HAP-1 (cell line): ENCODE measurements at regions not wholly inside any gene's neighbourhood (a gene's known extent, or its start where the extent isn't known, plus 50 kb on each side); places are given as distances from the start of the nearest gene placed in this dataset.
A peak's percentile ranks its signal among the peaks of the same experiment; 100 is the strongest.

Experiments
- DNase-seq, 2 experiments: peaks; one replicate each; pipeline ENCODE4 v3.0.0-alpha.2; 2016 to 2020; ENCODE audit warnings: low spot score in 2 of 2
- H3K27me3 ChIP-seq: fragments of 250-450 bp; sonication (Bioruptor Pico); 2 replicates; pipeline ENCODE4 v1.5.1; 2020; ENCODE audit warnings: low read depth, mild to moderate bottlenecking, moderate library complexity
- H3K36me3 ChIP-seq: fragments of 250-450 bp; sonication (Bioruptor Pico); replicated peaks from 2 replicates; pipeline ENCODE4 v1.5.1; 2020; ENCODE audit warnings: mild to moderate bottlenecking
- H3K4me1 ChIP-seq: fragments of 250-450 bp; sonication (Bioruptor Pico); 2 replicates; pipeline ENCODE4 v1.5.1; 2020; ENCODE audit warnings: mild to moderate bottlenecking
- H3K4me3 ChIP-seq: fragments of 250-450 bp; sonication (Bioruptor Pico); 2 replicates; pipeline ENCODE4 v1.5.1; 2020; ENCODE audit warnings: mild to moderate bottlenecking, moderate library complexity
- H3K9me3 ChIP-seq: fragments of 250-450 bp; sonication (Bioruptor Pico); 2 replicates; pipeline ENCODE4 v1.5.1; 2020; ENCODE audit warnings: mild to moderate bottlenecking, moderate library complexity
- in situ Hi-C: fragments of 300-500 bp; cut with MboI; formaldehyde crosslinking; loops from 3 replicates; pipeline ENCODE4 v1.14.3; 2020; ENCODE audit warnings: low sequenced_read_pairs, inconsistent platforms, mixed read lengths

DNA sequence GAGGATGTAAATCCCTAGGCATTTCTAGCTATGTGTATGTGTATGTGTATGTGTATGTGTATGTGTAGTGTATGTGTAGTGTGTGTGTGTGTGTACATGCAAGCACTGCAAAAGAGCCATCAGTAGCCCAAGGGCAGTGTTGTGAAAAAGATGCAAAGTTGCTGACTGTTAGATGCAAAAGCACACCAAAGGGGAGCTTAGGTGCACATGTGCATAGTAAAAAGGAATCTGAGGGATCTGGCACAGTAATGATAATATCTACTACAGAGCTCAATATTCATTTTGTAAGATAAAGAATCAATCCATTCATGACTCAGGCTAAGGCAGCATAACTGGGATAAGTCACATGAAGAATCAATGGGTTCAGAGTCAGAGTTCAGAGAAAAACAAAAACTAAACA, 80.2 kb downstream of the TMEM47 start:
- no peak for DNase-seq
- H3K9me3 ChIP-seq = no peaks in the 10 kb centered on the region
- no peaks in the 10 kb centered on the region for H3K27me3 ChIP-seq
- in situ Hi-C loops = no loop called here
- no peak overlapping the region for H3K4me3 ChIP-seq
- no peaks in the 10 kb centered on the region for H3K36me3 ChIP-seq
- H3K4me1 ChIP-seq = no peaks in the 10 kb centered on the region

- Histone ChIP-seq H3K4me3 (no peak overlapping the region), H3K27me3 (no peaks in the 10 kb centered on the region), H3K4me1 (no peaks in the 10 kb centered on the region; the same call in 1 of the 2 replicates), H3K36me3 (no peaks in the 10 kb centered on the region), H3K9me3 (no peaks in the 10 kb centered on the region)
- DNase-seq = no peak
- in situ Hi-C loops = no loop called here
These were observed 91.1 kb downstream of the TMEM47 start for GRCh38 chrX:34565981-34566380.

GRCh38 chrX:34563804-34564203, 93.3 kb downstream of the TMEM47 start:
- no peak for DNase-seq
- Histone ChIP-seq H3K4me3 (no peak overlapping the region), H3K27me3 (no peaks in the 10 kb centered on the region), H3K9me3 (no peaks in the 10 kb centered on the region), H3K36me3 (no peaks in the 10 kb centered on the region), H3K4me1 (no peaks in the 10 kb centered on the region; the same call in 1 of the 2 replicates)
- in situ Hi-C loops = no loop called here

- Histone ChIP-seq H3K27me3 (no peaks in the 10 kb centered on the region), H3K4me1 (no peaks in the 10 kb centered on the region; the same call in 1 of the 2 replicates)
- in situ Hi-C loops = no loop called here
These were observed 94.0 kb downstream of the TMEM47 start for GRCh38 chrX:34563061-34563460.

DNA sequence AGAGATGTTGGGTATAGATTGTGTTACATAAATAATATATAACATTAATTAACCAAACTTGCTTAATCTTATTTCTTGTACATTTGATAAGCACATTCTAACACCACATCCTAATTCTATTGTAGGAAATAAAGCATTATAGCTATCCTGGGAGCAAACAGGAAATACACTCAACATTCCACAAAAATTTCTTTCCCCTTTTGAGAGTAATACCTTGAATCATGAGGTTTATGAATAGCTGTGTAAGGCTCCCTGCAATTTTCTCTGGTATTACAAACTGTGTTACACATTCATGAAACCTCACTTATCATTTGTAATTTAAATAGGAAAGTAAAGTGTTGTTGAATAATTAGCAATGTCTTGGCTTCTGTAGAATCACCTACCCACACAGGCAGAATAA, 95.1 kb downstream of the TMEM47 start:
- no peaks in the 10 kb centered on the region for H3K27me3 ChIP-seq
- H3K4me3 ChIP-seq = no peak overlapping the region
- DNase-seq = no peak
- in situ Hi-C loops = no loop called here
- H3K9me3 ChIP-seq = no peaks in the 10 kb centered on the region
- no peaks in the 10 kb centered on the region for H3K36me3 ChIP-seq
- no peaks in the 10 kb centered on the region; the same call in 1 of the 2 replicates for H3K4me1 ChIP-seq

More at GRCh38 chrX:34563061-34563460, 94.0 kb downstream of the TMEM47 start:
- H3K4me3 ChIP-seq = no peak overlapping the region
- no peak for DNase-seq
- no peaks in the 10 kb centered on the region for H3K9me3 ChIP-seq
- no peaks in the 10 kb centered on the region for H3K36me3 ChIP-seq

DNA sequence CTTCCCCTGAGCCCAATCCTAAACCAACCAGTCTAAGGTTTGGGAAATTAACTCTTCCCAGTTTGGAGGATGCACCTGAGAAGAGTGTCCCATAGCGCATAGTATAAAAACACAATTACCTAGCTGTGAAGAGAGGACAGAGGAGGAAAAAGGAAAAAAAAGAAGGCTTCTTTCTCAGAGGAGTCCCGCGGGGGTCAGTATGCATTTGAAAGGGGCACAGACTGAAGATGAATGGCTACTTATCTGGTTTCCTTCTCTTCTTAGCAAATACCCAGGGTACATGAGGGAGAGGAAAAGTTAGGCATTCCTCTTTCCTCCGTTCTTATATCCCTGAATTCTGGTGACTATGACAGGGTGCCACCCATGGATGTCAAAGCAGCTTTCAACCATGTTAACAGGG, 96.9 kb downstream of the TMEM47 start:
- no peaks in the 10 kb centered on the region for H3K27me3 ChIP-seq
- no peaks in the 10 kb centered on the region for H3K36me3 ChIP-seq
- no peaks in the 10 kb centered on the region for H3K9me3 ChIP-seq
- H3K4me3 ChIP-seq = no peak overlapping the region
- in situ Hi-C loops = no loop called here
- no peak for DNase-seq
- H3K4me1 ChIP-seq = no peaks in the 10 kb centered on the region; the same call in 1 of the 2 replicates

- Histone ChIP-seq H3K4me1 (no peaks in the 10 kb centered on the region), H3K4me3 (no peak overlapping the region)
- DNase-seq = peak in 1 of 2 experiments; percentile 45
These were observed 97.8 kb downstream of the TMEM47 start for GRCh38 chrX:34559325-34559724.

DNA sequence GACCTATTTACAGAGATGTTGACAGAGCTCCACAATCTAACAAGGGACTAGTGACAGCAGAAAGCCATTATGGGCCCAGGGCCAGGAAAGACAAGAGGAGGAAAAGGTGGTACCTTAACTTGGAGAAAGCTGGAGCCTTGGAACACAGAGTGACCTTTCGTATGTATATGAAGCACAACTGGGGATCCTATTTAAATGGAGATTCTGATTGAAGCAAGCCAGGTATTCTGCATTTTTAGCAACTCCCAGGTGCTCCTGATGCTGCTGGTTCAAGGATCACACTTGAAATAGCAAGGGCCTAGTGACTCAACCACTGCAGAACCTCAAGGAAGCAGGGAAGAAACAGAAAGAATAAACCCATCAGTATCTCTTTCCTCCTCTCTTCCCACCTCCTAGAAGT, 99.4 kb downstream of the TMEM47 start:
- no peaks in the 10 kb centered on the region for H3K36me3 ChIP-seq
- H3K27me3 ChIP-seq = no peaks in the 10 kb centered on the region
- H3K9me3 ChIP-seq = no peaks in the 10 kb centered on the region
- no peak for DNase-seq
- no peak overlapping the region for H3K4me3 ChIP-seq
- H3K4me1 ChIP-seq = no peaks in the 10 kb centered on the region
- in situ Hi-C loops = no loop called here

More at GRCh38 chrX:34559325-34559724, 97.8 kb downstream of the TMEM47 start:
- H3K27me3 ChIP-seq = no peaks in the 10 kb centered on the region
- no peaks in the 10 kb centered on the region for H3K9me3 ChIP-seq
- in situ Hi-C loops = no loop called here
- no peaks in the 10 kb centered on the region for H3K36me3 ChIP-seq

DNA sequence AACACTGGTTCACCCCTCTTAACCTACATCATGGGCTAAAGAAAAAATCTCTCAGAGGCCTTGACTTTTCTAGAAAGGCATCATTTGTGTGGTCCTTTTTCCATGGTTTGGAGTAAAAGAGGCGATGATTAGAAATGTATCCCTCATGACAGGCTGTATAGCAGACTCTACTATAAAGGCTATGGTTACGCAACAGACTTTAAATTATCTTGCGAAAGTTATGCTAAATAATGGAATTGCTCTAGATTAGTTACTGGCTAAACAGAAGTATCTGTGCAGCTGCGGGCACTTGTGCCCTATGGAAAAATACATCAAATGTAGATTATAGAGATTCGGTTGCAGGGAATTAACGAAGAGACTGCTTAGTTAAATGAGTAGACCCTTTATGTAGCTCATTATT, 101.6 kb downstream of the TMEM47 start:
- Histone ChIP-seq H3K9me3 (no peaks in the 10 kb centered on the region), H3K4me1 (no peaks in the 10 kb centered on the region), H3K36me3 (no peaks in the 10 kb centered on the region), H3K27me3 (no peaks in the 10 kb centered on the region), H3K4me3 (no peak overlapping the region)
- in situ Hi-C loops = no loop called here
- DNase-seq = no peak

- no peak for DNase-seq
- Histone ChIP-seq H3K9me3 (no peaks in the 10 kb centered on the region), H3K36me3 (no peaks in the 10 kb centered on the region), H3K4me1 (no peaks in the 10 kb centered on the region), H3K27me3 (no peaks in the 10 kb centered on the region), H3K4me3 (no peak overlapping the region)
- in situ Hi-C loops = no loop called here
These were observed 110.7 kb downstream of the TMEM47 start for GRCh38 chrX:34546366-34546765.

DNA sequence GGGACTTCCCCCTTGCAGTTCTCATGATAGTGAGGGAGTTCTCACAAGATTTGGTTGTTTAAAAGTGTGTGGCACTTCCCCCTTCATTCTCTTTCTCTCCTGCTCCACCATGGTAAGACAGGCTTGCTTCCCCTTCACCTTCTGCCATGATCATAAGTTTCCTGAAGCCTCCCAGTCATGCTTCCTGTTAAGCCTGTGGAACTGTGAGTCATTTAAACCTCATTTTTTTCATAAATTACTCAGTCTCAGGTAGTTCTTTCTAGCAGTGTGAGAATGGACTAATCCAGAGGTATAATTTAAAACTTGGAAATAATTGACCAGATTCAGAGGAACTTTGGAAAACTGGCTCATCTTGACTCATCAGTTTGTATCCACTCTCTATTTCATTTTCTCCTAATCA, 129.0 kb downstream of the TMEM47 start:
- in situ Hi-C loops = no loop called here
- Histone ChIP-seq H3K4me1 (no peaks in the 10 kb centered on the region), H3K9me3 (no peaks in the 10 kb centered on the region), H3K4me3 (no peak overlapping the region), H3K27me3 (no peaks in the 10 kb centered on the region), H3K36me3 (no peaks in the 10 kb centered on the region)
- DNase-seq = no peak

DNA sequence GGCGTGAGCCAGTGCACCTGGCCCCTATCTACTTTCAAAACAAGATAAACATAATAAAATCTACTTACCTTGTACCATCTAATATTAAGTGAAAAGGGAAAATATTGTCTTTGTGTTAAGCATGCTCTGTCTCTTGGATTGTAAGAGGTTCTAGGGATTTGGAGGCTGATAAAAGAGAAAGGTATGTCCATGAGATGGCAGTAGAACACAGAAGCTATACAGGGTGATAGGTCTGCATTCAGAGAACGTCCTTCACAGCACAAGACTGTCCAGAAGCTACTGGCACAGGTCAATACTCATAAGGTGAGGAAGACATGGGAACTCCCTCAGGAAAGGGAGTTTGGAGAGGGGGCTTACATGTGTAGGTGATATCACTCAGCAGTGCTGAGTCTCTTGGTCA, 135.5 kb downstream of the TMEM47 start:
- H3K36me3 ChIP-seq = no peaks in the 10 kb centered on the region
- no peaks in the 10 kb centered on the region for H3K4me1 ChIP-seq
- in situ Hi-C loops = no loop called here
- no peak overlapping the region for H3K4me3 ChIP-seq
- no peaks in the 10 kb centered on the region for H3K27me3 ChIP-seq
- no peaks in the 10 kb centered on the region for H3K9me3 ChIP-seq
- DNase-seq = peak in 1 of 2 experiments; percentile 9

- H3K27me3 ChIP-seq = no peaks in the 10 kb centered on the region
These were observed 147.7 kb downstream of the TMEM47 start for GRCh38 chrX:34509394-34509793.

GRCh38 chrX:34503119-34503518, 154.0 kb downstream of the TMEM47 start:
- Histone ChIP-seq H3K9me3 (no peaks in the 10 kb centered on the region; the same call in 1 of the 2 replicates), H3K27me3 (no peaks in the 10 kb centered on the region), H3K36me3 (no peaks in the 10 kb centered on the region), H3K4me3 (no peak overlapping the region), H3K4me1 (no peaks in the 10 kb centered on the region)
- DNase-seq = no peak
- in situ Hi-C loops = no loop called here

More at GRCh38 chrX:34509394-34509793, 147.7 kb downstream of the TMEM47 start:
- H3K36me3 ChIP-seq = no peaks in the 10 kb centered on the region
- no peak overlapping the region for H3K4me3 ChIP-seq
- in situ Hi-C loops = no loop called here
- H3K9me3 ChIP-seq = no peaks in the 10 kb centered on the region; the same call in 1 of the 2 replicates
- H3K4me1 ChIP-seq = no peaks in the 10 kb centered on the region
- no peak for DNase-seq

DNA sequence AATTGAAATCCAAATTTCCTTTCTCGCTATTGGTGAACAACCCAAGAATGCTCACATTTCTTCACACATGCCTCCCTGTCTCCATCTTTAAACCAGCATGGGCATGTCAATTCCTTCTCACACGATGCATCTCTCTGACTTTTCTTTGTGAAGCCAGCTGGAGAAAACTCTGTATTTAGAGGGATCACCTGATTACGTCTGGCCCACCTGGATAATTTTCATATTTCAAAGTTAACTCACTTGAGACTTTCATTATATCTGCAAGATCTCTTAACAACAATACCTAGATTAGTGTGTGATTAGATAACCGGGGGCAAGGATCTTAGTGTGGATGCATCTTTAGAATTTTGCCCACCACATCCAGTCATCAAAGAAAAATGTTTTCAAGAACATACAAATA, 164.0 kb downstream of the TMEM47 start:
- DNase-seq = no peak
- Histone ChIP-seq H3K4me1 (no peaks in the 10 kb centered on the region), H3K27me3 (no peaks in the 10 kb centered on the region), H3K9me3 (no peaks in the 10 kb centered on the region), H3K36me3 (no peaks in the 10 kb centered on the region), H3K4me3 (no peak overlapping the region)
- in situ Hi-C loops = no loop called here
